ENCODE measurements at regions not wholly inside any gene's neighbourhood (a gene's known extent, or its start where the extent isn't known, plus 50 kb on each side); places are given as distances from the start of the nearest gene placed in this dataset.

GRCh38 chr12:41731691-41732090 lies 413.0 kb downstream of the GXYLT1 start:
- DNase-seq = no peak
- H3K4me1 ChIP-seq = no peaks in the 10 kb centered on the region
- H3K9me3 ChIP-seq = no peaks in the 10 kb centered on the region
- H3K27me3 ChIP-seq = no peaks in the 10 kb centered on the region
- no peak for ATAC-seq
- H3K36me3 ChIP-seq = no peaks in the 10 kb centered on the region
- no peak overlapping the region for H3K27ac ChIP-seq
- TF ChIP-seq POLR2A (IDR thresholded peaks at IDR 0.05) (no peak), CTCF (IDR thresholded peaks at IDR 0.05 in 4 of 5, conservative IDR thresholded peaks at IDR 0.05 in 1 of 5) (no peak)
- no peak overlapping the region for H3K4me3 ChIP-seq
- intact Hi-C loops (cut with DNase I; ENCODE audit: low total_unique reads) (no loop called here), in situ Hi-C loops (cut with MboI; ENCODE audit: low sequenced_read_pairs in 4 of 4) (no loop called here)

GRCh38 chr12:41731061-41731460 lies 413.6 kb downstream of the GXYLT1 start:
- H3K36me3 ChIP-seq = no peaks in the 10 kb centered on the region
- no peaks in the 10 kb centered on the region for H3K9me3 ChIP-seq
- intact Hi-C loops (cut with DNase I; ENCODE audit: low total_unique reads) = no loop called here
- DNase-seq (no peak), ATAC-seq (no peak)
- no peaks in the 10 kb centered on the region for H3K27me3 ChIP-seq
- no peaks in the 10 kb centered on the region for H3K4me1 ChIP-seq
- H3K4me3 ChIP-seq = no peak overlapping the region
- no peak for TF ChIP-seq POLR2A (IDR thresholded peaks at IDR 0.05)
- TF ChIP-seq CTCF (IDR thresholded peaks at IDR 0.05 in 4 of 5, conservative IDR thresholded peaks at IDR 0.05 in 1 of 5) = no peak
- no peak overlapping the region for H3K27ac ChIP-seq
- in situ Hi-C loops (cut with MboI; ENCODE audit: low sequenced_read_pairs in 4 of 4) = no loop called here

- Histone ChIP-seq H3K27ac (no peak overlapping the region), H3K27me3 (no peaks in the 10 kb centered on the region), H3K4me1 (no peaks in the 10 kb centered on the region), H3K36me3 (no peaks in the 10 kb centered on the region), H3K9me3 (no peaks in the 10 kb centered on the region), H3K4me3 (no peak overlapping the region)
- intact Hi-C loops (cut with DNase I; ENCODE audit: low total_unique reads) = no loop called here
- TF ChIP-seq POLR2A (IDR thresholded peaks at IDR 0.05) (no peak), CTCF (IDR thresholded peaks at IDR 0.05 in 4 of 5, conservative IDR thresholded peaks at IDR 0.05 in 1 of 5) (no peak)
- ATAC-seq (no peak), DNase-seq (no peak)
- in situ Hi-C loops (cut with MboI; ENCODE audit: low sequenced_read_pairs in 4 of 4) = no loop called here
These were observed 420.5 kb downstream of the GXYLT1 start for GRCh38 chr12:41724216-41724615.

- H3K36me3 ChIP-seq = no peaks in the 10 kb centered on the region
- no peak overlapping the region for H3K4me3 ChIP-seq
- no peak for TF ChIP-seq CTCF (IDR thresholded peaks at IDR 0.05 in 4 of 5, conservative IDR thresholded peaks at IDR 0.05 in 1 of 5)
- no peak for TF ChIP-seq POLR2A (IDR thresholded peaks at IDR 0.05)
- H3K27me3 ChIP-seq = no peaks in the 10 kb centered on the region
- H3K27ac ChIP-seq = no peak overlapping the region
- H3K4me1 ChIP-seq = no peaks in the 10 kb centered on the region
- H3K9me3 ChIP-seq = no peaks in the 10 kb centered on the region
- intact Hi-C loops (cut with DNase I; ENCODE audit: low total_unique reads) (no loop called here), in situ Hi-C loops (cut with MboI; ENCODE audit: low sequenced_read_pairs in 4 of 4) (no loop called here)
- ATAC-seq (no peak), DNase-seq (no peak)
These were observed 425.5 kb downstream of the GXYLT1 start for GRCh38 chr12:41719214-41719613.

GRCh38 chr12:41715256-41715655 lies 429.4 kb downstream of the GXYLT1 start:
- H3K9me3 ChIP-seq = no peaks in the 10 kb centered on the region
- TF ChIP-seq POLR2A (IDR thresholded peaks at IDR 0.05) (no peak), CTCF (IDR thresholded peaks at IDR 0.05 in 4 of 5, conservative IDR thresholded peaks at IDR 0.05 in 1 of 5) (no peak)
- H3K27ac ChIP-seq = no peak overlapping the region
- no peak overlapping the region for H3K4me3 ChIP-seq
- DNase-seq (no peak), ATAC-seq (no peak)
- intact Hi-C loops (cut with DNase I; ENCODE audit: low total_unique reads) (no loop called here), in situ Hi-C loops (cut with MboI; ENCODE audit: low sequenced_read_pairs in 4 of 4) (no loop called here)
- H3K27me3 ChIP-seq = no peaks in the 10 kb centered on the region
- no peaks in the 10 kb centered on the region for H3K36me3 ChIP-seq
- no peaks in the 10 kb centered on the region for H3K4me1 ChIP-seq

Data from gastrocnemius medialis (tissue), 4 donors.